Jurkat, Clone E6-1 (cell line): ENCODE measurements at regions not wholly inside any gene's neighbourhood (a gene's known extent, or its start where the extent isn't known, plus 50 kb on each side); places are given as distances from the start of the nearest gene placed in this dataset.
"Not testable (repeated sequence)": the region's sequence is repeated elsewhere in the genome, so short reads cannot be mapped to it uniquely, and the experiment has no call there.

Experiments
- DNase-seq: peaks from one replicate; pipeline ENCODE4 v3.0.0-alpha.2; 2011; ENCODE audit warnings: low read depth, low spot score
- H3K4me3 ChIP-seq: 2 replicates; pipeline ENCODE4 v1.5.1; 2011; ENCODE audit warnings: mild to moderate bottlenecking, low read length, control low read depth, moderate library complexity

GRCh38 chr17:33934696-33935095, 320.4 kb upstream of the CCL2 start:
- no peak overlapping the region for H3K4me3 ChIP-seq
- no peak for DNase-seq

GRCh38 chr17:33935822-33936221, 319.3 kb upstream of the CCL2 start:
- no peak for DNase-seq
- no peak overlapping the region for H3K4me3 ChIP-seq

GRCh38 chr17:33936764-33937163, 318.3 kb upstream of the CCL2 start:
- H3K4me3 ChIP-seq: no peak overlapping the region
- no peak for DNase-seq

- DNase-seq: no peak
- no peak overlapping the region for H3K4me3 ChIP-seq
Observed at GRCh38 chr17:33939959-33940358, 315.1 kb upstream of the CCL2 start.

GRCh38 chr17:33940769-33941370, 314.2 kb upstream of the CCL2 start:
- no peak overlapping the region for H3K4me3 ChIP-seq

GRCh38 chr17:33941744-33942143, 313.3 kb upstream of the CCL2 start:
- DNase-seq: no peak
- H3K4me3 ChIP-seq: no peak overlapping the region

More at GRCh38 chr17:33940769-33941370, 314.2 kb upstream of the CCL2 start:
- DNase-seq: no peak

- DNase-seq: no peak
- H3K4me3 ChIP-seq: no peak overlapping the region
Observed at GRCh38 chr17:33942414-33942813, 312.7 kb upstream of the CCL2 start.

- DNase-seq: no peak
- no peak overlapping the region for H3K4me3 ChIP-seq
Observed at GRCh38 chr17:33944412-33944811, 310.7 kb upstream of the CCL2 start.

- no peak for DNase-seq
- no peak overlapping the region for H3K4me3 ChIP-seq
Observed at GRCh38 chr17:33944826-33945225, 310.3 kb upstream of the CCL2 start.

- no peak for DNase-seq
Observed at GRCh38 chr17:33945646-33946546, 309.2 kb upstream of the CCL2 start.

GRCh38 chr17:33947762-33948161, 307.3 kb upstream of the CCL2 start:
- no peak for DNase-seq
- H3K4me3 ChIP-seq: no peak overlapping the region

More at GRCh38 chr17:33945646-33946546, 309.2 kb upstream of the CCL2 start:
- no peak overlapping the region for H3K4me3 ChIP-seq

- no peak overlapping the region for H3K4me3 ChIP-seq
- no peak for DNase-seq
Observed at GRCh38 chr17:33948309-33948708, 306.8 kb upstream of the CCL2 start.

- DNase-seq: no peak
- H3K4me3 ChIP-seq: no peak overlapping the region
Observed at GRCh38 chr17:33949100-33949499, 306.0 kb upstream of the CCL2 start.

- no peak for DNase-seq
- H3K4me3 ChIP-seq: no peak overlapping the region
Observed at GRCh38 chr17:33950061-33950460, 305.0 kb upstream of the CCL2 start.

GRCh38 chr17:33952425-33952824, 302.7 kb upstream of the CCL2 start:
- no peak overlapping the region for H3K4me3 ChIP-seq
- no peak for DNase-seq

GRCh38 chr17:33954597-33954996, 300.5 kb upstream of the CCL2 start:
- no peak for DNase-seq
- H3K4me3 ChIP-seq: no peak overlapping the region

GRCh38 chr17:33955461-33955860, 299.6 kb upstream of the CCL2 start:
- H3K4me3 ChIP-seq: no peak overlapping the region
- no peak for DNase-seq

- H3K4me3 ChIP-seq, DNase-seq: not testable (repeated sequence)
Observed at GRCh38 chr17:33959098-33959497, 296.0 kb upstream of the CCL2 start.

GRCh38 chr17:33962857-33963655, 292.0 kb upstream of the CCL2 start:
- no peak overlapping the region for H3K4me3 ChIP-seq
- no peak for DNase-seq
